Upper lobe of left lung (tissue), 4 donors: ENCODE measurements at regions not wholly inside any gene's neighbourhood (a gene's known extent, or its start where the extent isn't known, plus 50 kb on each side); places are given as distances from the start of the nearest gene placed in this dataset.

Experiments
- CTCF ChIP-seq, 6 experiments: fragments of 450-650 bp in 4 of 6; fragments of 200-600 bp in 2 of 6; sonication (generic) in 2 of 6; IDR thresholded peaks; one replicate each; pipeline ENCODE4 v1.5.1; 2016 to 2019; ENCODE audit warnings: antibody characterized with exemption in 6 of 6
- EP300 ChIP-seq, 4 donors: sonication (generic); formaldehyde crosslinking; IDR thresholded peaks; one replicate each; pipeline ENCODE4 v1.5.1; 2017; ENCODE audit warnings: antibody characterized with exemption in 4 of 4, control low read depth in 2 of 4
- POLR2AphosphoS5 ChIP-seq, 2 donors: sonication (generic); formaldehyde crosslinking; IDR thresholded peaks; one replicate each; pipeline ENCODE4 v1.5.1; 2017; ENCODE audit warnings: antibody characterized with exemption in 2 of 2

DNA sequence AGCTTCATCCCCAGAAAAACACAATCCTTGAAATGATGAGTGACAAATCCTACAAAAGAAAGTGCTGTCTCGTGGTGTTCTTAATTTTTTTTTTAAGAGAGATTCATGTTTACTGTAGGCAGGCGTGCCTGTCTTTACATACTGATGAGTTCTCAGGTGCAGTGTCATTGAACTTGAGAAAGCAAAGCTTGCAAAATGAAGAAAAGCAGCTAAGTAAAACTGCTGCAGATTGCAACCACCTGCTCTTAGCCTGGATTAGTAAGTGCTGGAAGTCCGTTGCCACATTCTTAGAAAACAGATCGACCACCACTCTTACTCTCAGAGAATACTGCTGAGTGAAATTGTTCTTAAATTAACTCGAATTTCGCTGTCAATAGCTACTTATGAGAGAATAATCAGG lies 854.6 kb downstream of the TRIML1 start:
- TF ChIP-seq EP300 (IDR thresholded peaks at IDR 0.05) (no peak), CTCF (IDR thresholded peaks at IDR 0.05) (no peak), POLR2AphosphoS5 (IDR thresholded peaks at IDR 0.05) (no peak)
